ENCODE measurements at regions not wholly inside any gene's neighbourhood (a gene's known extent, or its start where the extent isn't known, plus 50 kb on each side); places are given as distances from the start of the nearest gene placed in this dataset.

DNA sequence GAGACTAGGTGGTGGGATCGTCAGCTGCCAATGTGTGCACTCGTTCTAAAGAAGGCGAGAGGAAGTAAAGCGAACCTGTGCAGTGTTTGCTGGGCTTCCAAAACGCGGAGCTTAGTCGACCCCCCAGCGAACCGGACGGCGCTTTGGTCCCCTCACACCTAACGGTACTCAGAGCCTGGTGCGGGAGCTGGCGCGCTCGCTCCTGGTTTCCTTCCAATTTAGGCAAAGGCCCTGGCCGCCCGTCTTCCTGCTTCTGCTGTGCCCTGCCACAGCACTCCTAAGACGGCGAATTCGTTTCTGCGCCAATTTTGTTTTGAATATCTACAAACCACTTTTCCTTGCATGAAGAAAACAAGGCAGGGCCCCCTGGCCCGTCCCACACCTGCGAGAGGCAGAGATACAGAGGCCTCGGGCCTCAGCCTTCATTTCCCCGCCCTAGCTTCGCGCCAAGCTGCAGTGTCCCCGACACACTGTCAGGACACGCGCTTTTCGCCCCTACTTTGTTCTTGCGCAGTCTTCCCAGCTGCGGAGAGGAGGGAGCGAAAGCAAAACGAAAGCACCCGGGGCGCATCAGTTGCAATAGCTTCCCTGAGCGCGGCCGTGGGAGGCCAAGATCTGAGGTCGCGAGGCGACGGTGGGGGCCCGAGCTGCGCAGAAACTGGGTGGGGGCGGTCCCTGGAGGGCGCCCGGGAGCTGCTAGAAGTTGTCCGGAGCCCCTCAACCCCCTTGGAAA is 111.9 kb downstream of the KCNRG start:
- TF ChIP-seq, protein P1, sequence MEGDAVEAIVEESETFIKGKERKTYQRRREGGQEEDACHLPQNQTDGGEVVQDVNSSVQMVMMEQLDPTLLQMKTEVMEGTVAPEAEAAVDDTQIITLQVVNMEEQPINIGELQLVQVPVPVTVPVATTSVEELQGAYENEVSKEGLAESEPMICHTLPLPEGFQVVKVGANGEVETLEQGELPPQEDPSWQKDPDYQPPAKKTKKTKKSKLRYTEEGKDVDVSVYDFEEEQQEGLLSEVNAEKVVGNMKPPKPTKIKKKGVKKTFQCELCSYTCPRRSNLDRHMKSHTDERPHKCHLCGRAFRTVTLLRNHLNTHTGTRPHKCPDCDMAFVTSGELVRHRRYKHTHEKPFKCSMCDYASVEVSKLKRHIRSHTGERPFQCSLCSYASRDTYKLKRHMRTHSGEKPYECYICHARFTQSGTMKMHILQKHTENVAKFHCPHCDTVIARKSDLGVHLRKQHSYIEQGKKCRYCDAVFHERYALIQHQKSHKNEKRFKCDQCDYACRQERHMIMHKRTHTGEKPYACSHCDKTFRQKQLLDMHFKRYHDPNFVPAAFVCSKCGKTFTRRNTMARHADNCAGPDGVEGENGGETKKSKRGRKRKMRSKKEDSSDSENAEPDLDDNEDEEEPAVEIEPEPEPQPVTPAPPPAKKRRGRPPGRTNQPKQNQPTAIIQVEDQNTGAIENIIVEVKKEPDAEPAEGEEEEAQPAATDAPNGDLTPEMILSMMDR (IDR thresholded peaks at IDR 0.05; ENCODE audit: insufficient read depth, low read depth, low read length): no peak
- no peak for TF ChIP-seq EZH2 (IDR thresholded peaks at IDR 0.05; ENCODE audit: insufficient read depth, low read length)

Measured in astrocyte (in vitro differentiated cells and primary cell).